Suprapubic skin (tissue), 4 donors: ENCODE measurements at regions not wholly inside any gene's neighbourhood (a gene's known extent, or its start where the extent isn't known, plus 50 kb on each side); places are given as distances from the start of the nearest gene placed in this dataset.
"Not testable (repeated sequence)": the region's sequence is repeated elsewhere in the genome, so short reads cannot be mapped to it uniquely, and the experiment has no call there.

Source experiments
- DNase-seq, 2 donors: peaks; one replicate each; pipeline ENCODE4 v3.0.0-alpha.2; 2019; ENCODE audit warnings: low spot score in 2 of 2
- H3K27ac ChIP-seq: fragments of 200-600 bp; sonication (generic); one replicate; pipeline ENCODE4 v1.5.1; 2019
- H3K27me3 ChIP-seq: fragments of 200-600 bp; sonication (generic); one replicate; pipeline ENCODE4 v1.5.1; 2019
- H3K36me3 ChIP-seq: fragments of 200-600 bp; sonication (generic); one replicate; pipeline ENCODE4 v1.5.1; 2019
- H3K4me1 ChIP-seq: fragments of 200-600 bp; sonication (generic); one replicate; pipeline ENCODE4 v1.5.1; 2019
- H3K4me3 ChIP-seq: fragments of 200-600 bp; sonication (generic); one replicate; pipeline ENCODE4 v1.5.1; 2019; ENCODE audit warnings: mild to moderate bottlenecking
- H3K9me3 ChIP-seq: fragments of 200-600 bp; sonication (generic); one replicate; pipeline ENCODE4 v1.5.1; 2019
- CTCF ChIP-seq, 2 donors: fragments of 200-600 bp in 1 of 2; fragments of 450-650 bp in 1 of 2; sonication (generic) in 1 of 2; IDR thresholded peaks; one replicate each; pipeline ENCODE4 v1.5.1; 2016 to 2019; ENCODE audit warnings: antibody characterized with exemption in 2 of 2, mild to moderate bottlenecking in 1 of 2, moderate library complexity in 1 of 2
- EP300 ChIP-seq: sonication (generic); formaldehyde crosslinking; IDR thresholded peaks from one replicate; pipeline ENCODE4 v1.6.1; 2017; ENCODE audit warnings: antibody characterized with exemption
- POLR2A ChIP-seq, 2 donors: fragments of 450-650 bp; IDR thresholded peaks; one replicate each; pipeline ENCODE4 v1.6.1; 2017; ENCODE audit warnings: antibody characterized with exemption in 2 of 2, mild to moderate bottlenecking in 2 of 2, moderate library complexity in 2 of 2
- POLR2AphosphoS5 ChIP-seq, 3 donors: sonication (generic); formaldehyde crosslinking; IDR thresholded peaks; one replicate each; pipeline ENCODE4 v1.6.1; 2017; ENCODE audit warnings: antibody characterized with exemption in 3 of 3
- WGBS: methylation state at CpG from one replicate; pipeline ENCODE4 v1.1.5; 2018; 5-methylcytosine and 5-hydroxymethylcytosine counted together

GRCh38 chr6:77264970-77265369 lies 198.3 kb downstream of the HTR1B start:
- Histone ChIP-seq H3K9me3 (no peaks in the 10 kb centered on the region), H3K27me3 (no peaks in the 10 kb centered on the region), H3K36me3 (no peaks in the 10 kb centered on the region), H3K4me3 (no peak overlapping the region), H3K27ac (no peak overlapping the region), H3K4me1 (no peaks in the 10 kb centered on the region)
- WGBS, result 87% methylated on average over 6 of the region's 6 CpGs
- TF ChIP-seq EP300, result no peak
- TF ChIP-seq POLR2A (IDR thresholded peaks at IDR 0.05), result no peak
- no peak for TF ChIP-seq CTCF (IDR thresholded peaks at IDR 0.05)
- TF ChIP-seq POLR2AphosphoS5 (IDR thresholded peaks at IDR 0.05), result no peak
- DNase-seq, result no peak

GRCh38 chr6:77263003-77263402 lies 200.3 kb downstream of the HTR1B start:
- Histone ChIP-seq H3K27me3 (no peaks in the 10 kb centered on the region), H3K4me3 (no peak overlapping the region), H3K4me1 (no peaks in the 10 kb centered on the region), H3K36me3 (no peaks in the 10 kb centered on the region), H3K27ac (no peak overlapping the region), H3K9me3 (no peaks in the 10 kb centered on the region)
- TF ChIP-seq CTCF (IDR thresholded peaks at IDR 0.05) (no peak), POLR2AphosphoS5 (IDR thresholded peaks at IDR 0.05) (no peak), POLR2A (IDR thresholded peaks at IDR 0.05) (no peak), EP300 (no peak)
- DNase-seq, result no peak
- 86% methylated on average over 2 of the region's 2 CpGs for WGBS

GRCh38 chr6:77251801-77252200 lies 211.5 kb downstream of the HTR1B start:
- 90% methylated on average over 6 of the region's 7 CpGs for WGBS
- not testable (repeated sequence) for H3K27me3 ChIP-seq, H3K4me3 ChIP-seq, DNase-seq, H3K4me1 ChIP-seq, H3K9me3 ChIP-seq, H3K27ac ChIP-seq, H3K36me3 ChIP-seq

- Histone ChIP-seq H3K4me3 (no peak overlapping the region), H3K9me3 (no peaks in the 10 kb centered on the region), H3K4me1 (no peaks in the 10 kb centered on the region), H3K36me3 (no peaks in the 10 kb centered on the region), H3K27me3 (no peaks in the 10 kb centered on the region), H3K27ac (no peak overlapping the region)
- TF ChIP-seq POLR2A (IDR thresholded peaks at IDR 0.05) (no peak), POLR2AphosphoS5 (IDR thresholded peaks at IDR 0.05) (no peak), CTCF (IDR thresholded peaks at IDR 0.05) (no peak), EP300 (no peak)
- no peak for DNase-seq
- WGBS, result 55% methylated on average over 1 of the region's 1 CpG
Measured at GRCh38 chr6:77249560-77249959, 213.7 kb downstream of the HTR1B start.

GRCh38 chr6:77245026-77245425 lies 218.3 kb downstream of the HTR1B start:
- no peak for DNase-seq
- Histone ChIP-seq H3K27me3 (no peaks in the 10 kb centered on the region), H3K36me3 (no peaks in the 10 kb centered on the region), H3K9me3 (no peaks in the 10 kb centered on the region), H3K4me3 (no peak overlapping the region), H3K4me1 (no peaks in the 10 kb centered on the region), H3K27ac (no peak overlapping the region)
- no peak for TF ChIP-seq POLR2A (IDR thresholded peaks at IDR 0.05)
- TF ChIP-seq CTCF (IDR thresholded peaks at IDR 0.05), result no peak
- TF ChIP-seq EP300, result no peak
- no peak for TF ChIP-seq POLR2AphosphoS5 (IDR thresholded peaks at IDR 0.05)
- 60% methylated on average over 2 of the region's 2 CpGs for WGBS

GRCh38 chr6:77231438-77232305 lies 231.6 kb downstream of the HTR1B start:
- DNase-seq, result no peak
- Histone ChIP-seq H3K36me3 (no peaks in the 10 kb centered on the region), H3K4me3 (no peak overlapping the region), H3K9me3 (no peaks in the 10 kb centered on the region), H3K27ac (no peak overlapping the region), H3K4me1 (no peaks in the 10 kb centered on the region), H3K27me3 (no peaks in the 10 kb centered on the region)
- no peak for TF ChIP-seq POLR2A (IDR thresholded peaks at IDR 0.05)
- no peak for TF ChIP-seq EP300
- no peak for TF ChIP-seq CTCF (IDR thresholded peaks at IDR 0.05)
- no peak for TF ChIP-seq POLR2AphosphoS5 (IDR thresholded peaks at IDR 0.05)
- WGBS, result 72% methylated on average over 1 of the region's 1 CpG
